ENCODE measurements at regions not wholly inside any gene's neighbourhood (a gene's known extent, or its start where the extent isn't known, plus 50 kb on each side); places are given as distances from the start of the nearest gene placed in this dataset.

GRCh38 chr4:54525602-54526001, 132.2 kb upstream of the KIT start:
- no peak for TF ChIP-seq POLR2AphosphoS5 (IDR thresholded peaks at IDR 0.05; ENCODE audit: insufficient read depth in 1 of 2, low read depth in 1 of 2)
- TF ChIP-seq, protein P1, sequence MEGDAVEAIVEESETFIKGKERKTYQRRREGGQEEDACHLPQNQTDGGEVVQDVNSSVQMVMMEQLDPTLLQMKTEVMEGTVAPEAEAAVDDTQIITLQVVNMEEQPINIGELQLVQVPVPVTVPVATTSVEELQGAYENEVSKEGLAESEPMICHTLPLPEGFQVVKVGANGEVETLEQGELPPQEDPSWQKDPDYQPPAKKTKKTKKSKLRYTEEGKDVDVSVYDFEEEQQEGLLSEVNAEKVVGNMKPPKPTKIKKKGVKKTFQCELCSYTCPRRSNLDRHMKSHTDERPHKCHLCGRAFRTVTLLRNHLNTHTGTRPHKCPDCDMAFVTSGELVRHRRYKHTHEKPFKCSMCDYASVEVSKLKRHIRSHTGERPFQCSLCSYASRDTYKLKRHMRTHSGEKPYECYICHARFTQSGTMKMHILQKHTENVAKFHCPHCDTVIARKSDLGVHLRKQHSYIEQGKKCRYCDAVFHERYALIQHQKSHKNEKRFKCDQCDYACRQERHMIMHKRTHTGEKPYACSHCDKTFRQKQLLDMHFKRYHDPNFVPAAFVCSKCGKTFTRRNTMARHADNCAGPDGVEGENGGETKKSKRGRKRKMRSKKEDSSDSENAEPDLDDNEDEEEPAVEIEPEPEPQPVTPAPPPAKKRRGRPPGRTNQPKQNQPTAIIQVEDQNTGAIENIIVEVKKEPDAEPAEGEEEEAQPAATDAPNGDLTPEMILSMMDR (IDR thresholded peaks at IDR 0.05): no peak
